PC-3 (cell line): ENCODE measurements at regions not wholly inside any gene's neighbourhood (a gene's known extent, or its start where the extent isn't known, plus 50 kb on each side); places are given as distances from the start of the nearest gene placed in this dataset.

Experiments
- ATAC-seq: fragments of 200-7000 bp; cut with Tn5 transposase; 2 replicates; pipeline ENCODE4 v1.9.1; 2020; ENCODE audit warnings: mild to moderate bottlenecking, moderate library complexity
- BruUV-seq: library from RNA; stranded (reverse); fragments of 400-500 nt; replicated peaks from 2 replicates; lab custom pipeline; 2021; lab: Mats Ljungman, UMichigan
- CTCF ChIA-PET: fragments of 300-600 bp; sonication (Branson Sonifier 250); formaldehyde crosslinking; loops from one replicate; lab custom pipeline; 2022; ENCODE audit warnings: antibody characterized with exemption; lab: Charles Lee
- POLR2A ChIA-PET: fragments of 300-600 bp; sonication (Branson Sonifier 250); formaldehyde crosslinking; loops from one replicate; lab custom pipeline; 2022; ENCODE audit warnings: antibody characterized with exemption; ENCODE audit not compliant: unreplicated experiment; lab: Charles Lee
- DNase-seq: peaks from one replicate; pipeline ENCODE4 v3.0.0-alpha.2; 2015
- H2AFZ ChIP-seq: fragments of 300-600 bp; sonication (generic); 2 replicates; pipeline ENCODE4 v1.6.0; 2016; ENCODE audit warnings: antibody characterized with exemption, low read length
- H3F3A ChIP-seq: fragments of 300-600 bp; sonication (generic); one replicate; pipeline ENCODE4 v1.6.0; 2017; ENCODE audit warnings: antibody characterized with exemption, low read length, control low read depth, mild to moderate bottlenecking; ENCODE audit not compliant: unreplicated experiment
- H3K27ac ChIP-seq: fragments of 300-600 bp; sonication (generic); 2 replicates; pipeline ENCODE4 v1.5.1; 2016; ENCODE audit warnings: mild to moderate bottlenecking, low read length
- H3K27me3 ChIP-seq: fragments of 300-600 bp; sonication (generic); 2 replicates; pipeline ENCODE4 v1.6.1; 2016; ENCODE audit warnings: low read length, mixed read lengths
- H3K36me3 ChIP-seq: fragments of 300-600 bp; sonication (generic); 2 replicates; pipeline ENCODE4 v1.6.1; 2016; ENCODE audit warnings: low read depth, mixed run types, low read length, mixed read lengths
- H3K4me1 ChIP-seq: fragments of 300-600 bp; sonication (generic); 2 replicates; pipeline ENCODE4 v1.5.1; 2016; ENCODE audit warnings: low read length; ENCODE audit not compliant: insufficient read depth
- H3K4me2 ChIP-seq: fragments of 300-600 bp; sonication (generic); 2 replicates; pipeline ENCODE4 v1.6.0; 2016; ENCODE audit warnings: low read length
- H3K4me3 ChIP-seq: fragments of 300-600 bp; sonication (generic); 2 replicates; pipeline ENCODE4 v1.5.1; 2016; ENCODE audit warnings: mild to moderate bottlenecking, low read length, mixed read lengths
- H3K79me2 ChIP-seq: fragments of 300-600 bp; sonication (generic); 2 replicates; pipeline ENCODE4 v1.6.1; 2017; ENCODE audit warnings: low read length, mixed read lengths
- H3K9ac ChIP-seq: fragments of 300-600 bp; sonication (generic); 2 replicates; pipeline ENCODE4 v1.6.0; 2016; ENCODE audit warnings: mild to moderate bottlenecking, low read length
- H3K9me2 ChIP-seq: fragments of 300-600 bp; sonication (generic); replicated peaks from 2 replicates; pipeline ENCODE4 v1.6.1; 2016; ENCODE audit warnings: mixed run types, low read length, mixed read lengths
- H3K9me3 ChIP-seq: fragments of 300-600 bp; sonication (generic); 2 replicates; pipeline ENCODE4 v1.6.1; 2016; ENCODE audit warnings: low read length, mixed read lengths
- H4K20me1 ChIP-seq: fragments of 300-600 bp; sonication (generic); 2 replicates; pipeline ENCODE4 v1.6.1; 2016; ENCODE audit warnings: low read length, mixed read lengths
- CTCF ChIP-seq: fragments of 300-600 bp; sonication (generic); conservative IDR thresholded peaks from 2 replicates; pipeline ENCODE4 v1.5.1; 2017; ENCODE audit warnings: antibody characterized with exemption, low read depth, mild to moderate bottlenecking, low read length
- EZH2 ChIP-seq: fragments of 300-600 bp; sonication (generic); IDR thresholded peaks from one replicate; pipeline ENCODE4 v1.6.1; 2017; ENCODE audit warnings: antibody characterized with exemption, mild to moderate bottlenecking, low read length; ENCODE audit not compliant: unreplicated experiment
- EZH2phosphoT487 ChIP-seq: fragments of 300-600 bp; sonication (generic); IDR thresholded peaks from 2 replicates; pipeline ENCODE4 v1.6.1; 2018; ENCODE audit warnings: mild to moderate bottlenecking, antibody characterized with exemption, low read length, borderline replicate concordance
- intact Hi-C: fragments of 100-400 bp; cut with micrococcal nuclease; formaldehyde crosslinking; loops from 2 replicates; pipeline ENCODE4 v1.9.0; 2023

- no peaks in the 10 kb centered on the region for H3K79me2 ChIP-seq
- no peaks in the 10 kb centered on the region for H3K4me1 ChIP-seq
- no peaks in the 10 kb centered on the region for H3K36me3 ChIP-seq
- H3K27ac ChIP-seq = no peak overlapping the region
- ChIA-PET POLR2A (no interaction called here), CTCF (no interaction called here)
- ATAC-seq (no peak), DNase-seq (no peak)
- H3K9ac ChIP-seq = no peak overlapping the region
- H3K9me2 ChIP-seq = no peaks in the 10 kb centered on the region
- H3K27me3 ChIP-seq = peaks cover 14% of the 10 kb centered on the region; the same call in 1 of the 2 replicates
- TF ChIP-seq EZH2phosphoT487 (no peak), CTCF (no peak), EZH2 (no peak)
- no peak overlapping the region for H3K4me3 ChIP-seq
- H3K9me3 ChIP-seq = no peaks in the 10 kb centered on the region
- intact Hi-C loops = no loop called here
- no peaks in the 10 kb centered on the region for H3F3A ChIP-seq
- H2AFZ ChIP-seq = no peak overlapping the region
- H3K4me2 ChIP-seq = no peak overlapping the region
- no peaks in the 10 kb centered on the region for H4K20me1 ChIP-seq
- BruUV-seq = no TSS peak
These were observed 210.1 kb upstream of the CXCL13 start for GRCh38 chr4:77395481-77395880.

- Histone ChIP-seq H3K9me2 (no peaks in the 10 kb centered on the region), H3K9me3 (no peaks in the 10 kb centered on the region), H3K9ac (no peak overlapping the region), H3K4me3 (no peak overlapping the region), H3K27me3 (peaks cover 28% of the 10 kb centered on the region; the same call in 1 of the 2 replicates), H3K4me2 (no peak overlapping the region), H3K4me1 (no peaks in the 10 kb centered on the region), H2AFZ (no peak overlapping the region), H4K20me1 (no peaks in the 10 kb centered on the region), H3K36me3 (no peaks in the 10 kb centered on the region), H3K27ac (no peak overlapping the region), H3F3A (no peaks in the 10 kb centered on the region), H3K79me2 (no peaks in the 10 kb centered on the region)
- ATAC-seq = no peak
- no TSS peak for BruUV-seq
- DNase-seq = no peak
- POLR2A ChIA-PET = no interaction called here
- CTCF ChIA-PET = no interaction called here
- intact Hi-C loops = no loop called here
- no peak for TF ChIP-seq EZH2phosphoT487
- TF ChIP-seq CTCF = no peak
- TF ChIP-seq EZH2 = no peak
These were observed 207.4 kb upstream of the CXCL13 start for GRCh38 chr4:77398256-77398655.

- Histone ChIP-seq H3K27me3 (peaks cover 43% of the 10 kb centered on the region), H3F3A (no peaks in the 10 kb centered on the region), H3K9me3 (no peaks in the 10 kb centered on the region), H3K4me2 (no peak overlapping the region), H2AFZ (no peak overlapping the region), H3K27ac (no peak overlapping the region), H3K4me1 (no peaks in the 10 kb centered on the region), H3K9me2 (no peaks in the 10 kb centered on the region), H3K9ac (no peak overlapping the region), H4K20me1 (no peaks in the 10 kb centered on the region), H3K79me2 (no peaks in the 10 kb centered on the region), H3K4me3 (no peak overlapping the region), H3K36me3 (no peaks in the 10 kb centered on the region)
- DNase-seq (no peak), ATAC-seq (no peak)
- CTCF ChIA-PET = no interaction called here
- intact Hi-C loops = no loop called here
- TF ChIP-seq EZH2phosphoT487 (no peak), EZH2 (no peak), CTCF (no peak)
- no TSS peak for BruUV-seq
- POLR2A ChIA-PET = no interaction called here
These were observed 205.8 kb upstream of the CXCL13 start for GRCh38 chr4:77399831-77400230.
